ENCODE measurements at regions not wholly inside any gene's neighbourhood (a gene's known extent, or its start where the extent isn't known, plus 50 kb on each side); places are given as distances from the start of the nearest gene placed in this dataset.
"Not testable (repeated sequence)": the region's sequence is repeated elsewhere in the genome, so short reads cannot be mapped to it uniquely, and the experiment has no call there.

GRCh38 chr20:20795721-20796120 lies 83.3 kb upstream of the RALGAPA2 start:
- Histone ChIP-seq H2AFZ (ENCODE audit: low read length) (no peak overlapping the region), H3K9me2 (replicated peaks; ENCODE audit: insufficient read depth, low read length) (no peaks in the 10 kb centered on the region), H3K4me3 (ENCODE audit: low read length) (no peak overlapping the region), H3K27me3 (ENCODE audit: low read length) (no peaks in the 10 kb centered on the region), H3K4me1 (ENCODE audit: low read length) (no peaks in the 10 kb centered on the region), H3K79me2 (ENCODE audit: low read length) (no peaks in the 10 kb centered on the region), H3K36me3 (ENCODE audit: insufficient read depth, low read length) (no peaks in the 10 kb centered on the region), H3K4me2 (ENCODE audit: low read depth, low read length, poor library complexity, severe bottlenecking) (no peak overlapping the region), H3K9me3 (ENCODE audit: low read length) (no peaks in the 10 kb centered on the region), H3K27ac (ENCODE audit: low read length) (no peak overlapping the region), H4K20me1 (ENCODE audit: insufficient read depth, low read depth, low read length) (no peaks in the 10 kb centered on the region), H3K9ac (ENCODE audit: low read length) (no peak overlapping the region)
- DNase-seq, result no peak

- H3K27ac ChIP-seq (ENCODE audit: low read length), result no peak overlapping the region
- no peak for DNase-seq
- no peaks in the 10 kb centered on the region for H3K36me3 ChIP-seq (ENCODE audit: insufficient read depth, low read length)
- no peak overlapping the region for H3K4me2 ChIP-seq (ENCODE audit: low read depth, low read length, poor library complexity, severe bottlenecking)
- no peak overlapping the region for H2AFZ ChIP-seq (ENCODE audit: low read length)
- H3K79me2 ChIP-seq (ENCODE audit: low read length), result no peaks in the 10 kb centered on the region
- no peak overlapping the region for H3K9ac ChIP-seq (ENCODE audit: low read length)
- no peaks in the 10 kb centered on the region for H3K9me3 ChIP-seq (ENCODE audit: low read length)
- H4K20me1 ChIP-seq (ENCODE audit: insufficient read depth, low read depth, low read length), result no peaks in the 10 kb centered on the region
- H3K4me1 ChIP-seq (ENCODE audit: low read length), result no peaks in the 10 kb centered on the region
- H3K9me2 ChIP-seq (replicated peaks; ENCODE audit: insufficient read depth, low read length), result no peaks in the 10 kb centered on the region
- no peak overlapping the region for H3K4me3 ChIP-seq (ENCODE audit: low read length)
- H3K27me3 ChIP-seq (ENCODE audit: low read length), result no peaks in the 10 kb centered on the region
Measured at GRCh38 chr20:20795119-20795518, 82.7 kb upstream of the RALGAPA2 start.

- Histone ChIP-seq H3K9ac (ENCODE audit: low read length) (no peak overlapping the region), H3K9me3 (ENCODE audit: low read length) (no peaks in the 10 kb centered on the region), H2AFZ (ENCODE audit: low read length) (no peak overlapping the region), H3K4me3 (ENCODE audit: low read length) (no peak overlapping the region), H3K27ac (ENCODE audit: low read length) (no peak overlapping the region), H3K36me3 (ENCODE audit: insufficient read depth, low read length) (no peaks in the 10 kb centered on the region), H4K20me1 (ENCODE audit: insufficient read depth, low read depth, low read length) (no peaks in the 10 kb centered on the region), H3K4me2 (ENCODE audit: low read depth, low read length, poor library complexity, severe bottlenecking) (no peak overlapping the region), H3K9me2 (replicated peaks; ENCODE audit: insufficient read depth, low read length) (no peaks in the 10 kb centered on the region), H3K4me1 (ENCODE audit: low read length) (no peaks in the 10 kb centered on the region), H3K79me2 (ENCODE audit: low read length) (no peaks in the 10 kb centered on the region), H3K27me3 (ENCODE audit: low read length) (no peaks in the 10 kb centered on the region)
- DNase-seq, result no peak
Measured at GRCh38 chr20:20793591-20793990, 81.1 kb upstream of the RALGAPA2 start.

GRCh38 chr20:20791664-20792568 lies 79.5 kb upstream of the RALGAPA2 start:
- H3K9me2 ChIP-seq (replicated peaks; ENCODE audit: insufficient read depth, low read length), result no peaks in the 10 kb centered on the region
- H4K20me1 ChIP-seq (ENCODE audit: insufficient read depth, low read depth, low read length), result no peaks in the 10 kb centered on the region
- peaks cover 4% of the 10 kb centered on the region; the same call in 1 of the 2 replicates for H3K9me3 ChIP-seq (ENCODE audit: low read length)
- H3K27me3 ChIP-seq (ENCODE audit: low read length), result no peaks in the 10 kb centered on the region
- no peaks in the 10 kb centered on the region for H3K79me2 ChIP-seq (ENCODE audit: low read length)
- H3K4me3 ChIP-seq (ENCODE audit: low read length), result no peak overlapping the region
- H3K4me2 ChIP-seq (ENCODE audit: low read depth, low read length, poor library complexity, severe bottlenecking), result no peak overlapping the region
- DNase-seq, result no peak
- H3K36me3 ChIP-seq (ENCODE audit: insufficient read depth, low read length), result peaks cover 1% of the 10 kb centered on the region; the same call in 1 of the 2 replicates
- no peak overlapping the region for H3K27ac ChIP-seq (ENCODE audit: low read length)
- H3K9ac ChIP-seq (ENCODE audit: low read length), result no peak overlapping the region
- no peak overlapping the region for H2AFZ ChIP-seq (ENCODE audit: low read length)
- H3K4me1 ChIP-seq (ENCODE audit: low read length), result peaks cover 1% of the 10 kb centered on the region

GRCh38 chr20:20788308-20788707 lies 75.9 kb upstream of the RALGAPA2 start:
- peaks cover 16% of the 10 kb centered on the region for H3K4me1 ChIP-seq (ENCODE audit: low read length)

GRCh38 chr20:20786428-20786827 lies 74.0 kb upstream of the RALGAPA2 start:
- H3K27me3 ChIP-seq (ENCODE audit: low read length), result no peaks in the 10 kb centered on the region
- no peaks in the 10 kb centered on the region for H3K79me2 ChIP-seq (ENCODE audit: low read length)
- H3K4me2 ChIP-seq (ENCODE audit: low read depth, low read length, poor library complexity, severe bottlenecking), result peak overlapping the region; percentile 18
- 0 out of 2 replicates have a peak overlapping the region, but pooled peaks have one; percentile 74 for H2AFZ ChIP-seq (ENCODE audit: low read length)
- no peak overlapping the region for H3K4me3 ChIP-seq (ENCODE audit: low read length)
- H3K9ac ChIP-seq (ENCODE audit: low read length), result no peak overlapping the region
- peak; percentile 79 for DNase-seq
- H3K9me3 ChIP-seq (ENCODE audit: low read length), result peaks cover 5% of the 10 kb centered on the region; the same call in 1 of the 2 replicates
- peaks cover 21% of the 10 kb centered on the region for H3K4me1 ChIP-seq (ENCODE audit: low read length)
- H4K20me1 ChIP-seq (ENCODE audit: insufficient read depth, low read depth, low read length), result no peaks in the 10 kb centered on the region
- no peaks in the 10 kb centered on the region for H3K9me2 ChIP-seq (replicated peaks; ENCODE audit: insufficient read depth, low read length)
- H3K36me3 ChIP-seq (ENCODE audit: insufficient read depth, low read length), result peaks cover 3% of the 10 kb centered on the region; the same call in 1 of the 2 replicates
- H3K27ac ChIP-seq (ENCODE audit: low read length), result peak overlapping the region; percentile 15; the same call in 1 of the 2 replicates

More at GRCh38 chr20:20788308-20788707, 75.9 kb upstream of the RALGAPA2 start:
- H4K20me1 ChIP-seq (ENCODE audit: insufficient read depth, low read depth, low read length), result no peaks in the 10 kb centered on the region
- H3K4me2 ChIP-seq (ENCODE audit: low read depth, low read length, poor library complexity, severe bottlenecking), result no peak overlapping the region
- H3K9ac ChIP-seq (ENCODE audit: low read length), result no peak overlapping the region
- H3K27ac ChIP-seq (ENCODE audit: low read length), result no peak overlapping the region
- no peak overlapping the region for H3K4me3 ChIP-seq (ENCODE audit: low read length)
- no peaks in the 10 kb centered on the region for H3K9me2 ChIP-seq (replicated peaks; ENCODE audit: insufficient read depth, low read length)
- no peak for DNase-seq
- no peak overlapping the region for H2AFZ ChIP-seq (ENCODE audit: low read length)
- no peaks in the 10 kb centered on the region for H3K79me2 ChIP-seq (ENCODE audit: low read length)
- peaks cover 3% of the 10 kb centered on the region; the same call in 1 of the 2 replicates for H3K36me3 ChIP-seq (ENCODE audit: insufficient read depth, low read length)
- no peaks in the 10 kb centered on the region for H3K27me3 ChIP-seq (ENCODE audit: low read length)
- peaks cover 5% of the 10 kb centered on the region; the same call in 1 of the 2 replicates for H3K9me3 ChIP-seq (ENCODE audit: low read length)

GRCh38 chr20:20785226-20785625 lies 72.8 kb upstream of the RALGAPA2 start:
- no peaks in the 10 kb centered on the region for H3K79me2 ChIP-seq (ENCODE audit: low read length)
- H3K4me1 ChIP-seq (ENCODE audit: low read length), result peaks cover 33% of the 10 kb centered on the region
- H3K9ac ChIP-seq (ENCODE audit: low read length), result no peak overlapping the region
- no peak for DNase-seq
- no peaks in the 10 kb centered on the region for H3K9me2 ChIP-seq (replicated peaks; ENCODE audit: insufficient read depth, low read length)
- peaks cover 3% of the 10 kb centered on the region; the same call in 1 of the 2 replicates for H3K36me3 ChIP-seq (ENCODE audit: insufficient read depth, low read length)
- H3K9me3 ChIP-seq (ENCODE audit: low read length), result peaks cover 5% of the 10 kb centered on the region; the same call in 1 of the 2 replicates
- no peak overlapping the region for H3K4me2 ChIP-seq (ENCODE audit: low read depth, low read length, poor library complexity, severe bottlenecking)
- no peak overlapping the region for H3K4me3 ChIP-seq (ENCODE audit: low read length)
- no peaks in the 10 kb centered on the region for H4K20me1 ChIP-seq (ENCODE audit: insufficient read depth, low read depth, low read length)
- H2AFZ ChIP-seq (ENCODE audit: low read length), result peak overlapping the region; percentile 53; the same call in 1 of the 2 replicates
- no peaks in the 10 kb centered on the region for H3K27me3 ChIP-seq (ENCODE audit: low read length)
- H3K27ac ChIP-seq (ENCODE audit: low read length), result no peak overlapping the region

GRCh38 chr20:20784450-20784849 lies 72.0 kb upstream of the RALGAPA2 start:
- H3K9ac ChIP-seq (ENCODE audit: low read length); H3K36me3 ChIP-seq (ENCODE audit: insufficient read depth, low read length); H3K9me3 ChIP-seq (ENCODE audit: low read length); H4K20me1 ChIP-seq (ENCODE audit: insufficient read depth, low read depth, low read length); H3K4me2 ChIP-seq (ENCODE audit: low read depth, low read length, poor library complexity, severe bottlenecking); H3K9me2 ChIP-seq (replicated peaks; ENCODE audit: insufficient read depth, low read length); DNase-seq; H3K4me3 ChIP-seq (ENCODE audit: low read length); H3K27me3 ChIP-seq (ENCODE audit: low read length); H3K27ac ChIP-seq (ENCODE audit: low read length); H2AFZ ChIP-seq (ENCODE audit: low read length); H3K79me2 ChIP-seq (ENCODE audit: low read length): not testable (repeated sequence)
- peaks cover 41% of the 10 kb centered on the region for H3K4me1 ChIP-seq (ENCODE audit: low read length)

All from Karpas-422 (cell line).